ENCODE measurements at regions not wholly inside any gene's neighbourhood (a gene's known extent, or its start where the extent isn't known, plus 50 kb on each side); places are given as distances from the start of the nearest gene placed in this dataset.

DNA sequence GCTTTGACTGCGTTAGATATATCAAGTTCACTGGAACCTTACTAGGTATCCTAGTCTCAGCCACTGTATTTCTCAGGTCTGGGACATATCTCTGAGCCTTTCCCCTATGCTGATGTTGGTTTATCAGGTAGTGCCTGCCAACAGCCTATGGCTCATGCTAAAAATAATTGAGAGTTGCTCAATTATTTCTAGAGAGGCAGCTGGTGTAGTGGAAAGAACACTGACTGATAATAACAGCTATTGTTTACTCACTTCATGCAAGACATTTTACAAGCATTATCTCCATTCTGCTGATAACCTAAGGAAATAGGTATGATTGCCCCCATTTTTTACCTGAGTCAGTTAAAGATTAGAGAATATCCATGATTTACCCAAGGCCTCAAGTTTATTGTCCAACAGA lies 231.4 kb downstream of the LRRN1 start:
- no peaks in the 10 kb centered on the region for H3K9me3 ChIP-seq (ENCODE audit: control insufficient read depth, insufficient read depth, low read length)
- H3K36me3 ChIP-seq (ENCODE audit: control insufficient read depth, insufficient read depth, low read length) = no peaks in the 10 kb centered on the region
- no peak overlapping the region for H3K4me3 ChIP-seq (ENCODE audit: low read depth, low read length)
- H3K4me1 ChIP-seq (ENCODE audit: control insufficient read depth, insufficient read depth, low read length) = no peaks in the 10 kb centered on the region
- no peaks in the 10 kb centered on the region for H3K27me3 ChIP-seq (ENCODE audit: control insufficient read depth, insufficient read depth, low read length)
- H3K9ac ChIP-seq (ENCODE audit: low read depth, low read length) = no peak overlapping the region

GRCh38 chr3:4033296-4033695 lies 234.1 kb downstream of the LRRN1 start:
- no peak overlapping the region for H3K4me3 ChIP-seq (ENCODE audit: low read depth, low read length)
- H3K27me3 ChIP-seq (ENCODE audit: control insufficient read depth, insufficient read depth, low read length) = no peaks in the 10 kb centered on the region
- no peak overlapping the region for H3K9ac ChIP-seq (ENCODE audit: low read depth, low read length)
- no peaks in the 10 kb centered on the region for H3K4me1 ChIP-seq (ENCODE audit: control insufficient read depth, insufficient read depth, low read length)
- no peaks in the 10 kb centered on the region for H3K36me3 ChIP-seq (ENCODE audit: control insufficient read depth, insufficient read depth, low read length)
- no peaks in the 10 kb centered on the region for H3K9me3 ChIP-seq (ENCODE audit: control insufficient read depth, insufficient read depth, low read length)

- Histone ChIP-seq H3K9me3 (ENCODE audit: control insufficient read depth, insufficient read depth, low read length) (no peaks in the 10 kb centered on the region), H3K9ac (ENCODE audit: low read depth, low read length) (no peak overlapping the region), H3K4me1 (ENCODE audit: control insufficient read depth, insufficient read depth, low read length) (no peaks in the 10 kb centered on the region), H3K27me3 (ENCODE audit: control insufficient read depth, insufficient read depth, low read length) (no peaks in the 10 kb centered on the region), H3K36me3 (ENCODE audit: control insufficient read depth, insufficient read depth, low read length) (no peaks in the 10 kb centered on the region), H3K4me3 (ENCODE audit: low read depth, low read length) (no peak overlapping the region)
These were observed 236.8 kb downstream of the LRRN1 start for GRCh38 chr3:4036046-4036445.

- H3K4me1 ChIP-seq (ENCODE audit: control insufficient read depth, insufficient read depth, low read length) = no peaks in the 10 kb centered on the region
- H3K9ac ChIP-seq (ENCODE audit: low read depth, low read length) = no peak overlapping the region
- H3K9me3 ChIP-seq (ENCODE audit: control insufficient read depth, insufficient read depth, low read length) = no peaks in the 10 kb centered on the region
- H3K27me3 ChIP-seq (ENCODE audit: control insufficient read depth, insufficient read depth, low read length) = no peaks in the 10 kb centered on the region
- no peak overlapping the region for H3K4me3 ChIP-seq (ENCODE audit: low read depth, low read length)
- no peaks in the 10 kb centered on the region for H3K36me3 ChIP-seq (ENCODE audit: control insufficient read depth, insufficient read depth, low read length)
These were observed 239.1 kb downstream of the LRRN1 start for GRCh38 chr3:4038351-4038750.

DNA sequence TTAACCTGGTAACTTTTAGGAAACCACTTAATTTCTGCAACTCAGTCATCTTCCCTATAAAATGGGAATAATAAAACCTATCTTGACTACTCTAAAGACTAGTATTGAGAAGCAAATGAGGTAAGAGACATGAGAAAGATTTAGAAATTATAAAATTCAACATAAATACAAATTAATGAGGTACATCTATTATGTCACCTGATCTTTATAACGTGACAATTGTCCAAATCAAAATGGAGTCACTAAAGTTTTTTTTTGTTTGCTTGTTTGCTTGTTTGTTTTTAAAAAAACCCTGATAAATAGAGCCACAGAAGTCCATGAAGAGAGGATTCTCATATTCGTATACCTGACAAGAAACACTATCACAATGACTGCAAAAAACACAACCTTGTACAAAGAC lies 242.8 kb downstream of the LRRN1 start:
- Histone ChIP-seq H3K27me3 (ENCODE audit: control insufficient read depth, insufficient read depth, low read length) (no peaks in the 10 kb centered on the region), H3K9me3 (ENCODE audit: control insufficient read depth, insufficient read depth, low read length) (no peaks in the 10 kb centered on the region), H3K4me3 (ENCODE audit: low read depth, low read length) (no peak overlapping the region), H3K36me3 (ENCODE audit: control insufficient read depth, insufficient read depth, low read length) (no peaks in the 10 kb centered on the region), H3K4me1 (ENCODE audit: control insufficient read depth, insufficient read depth, low read length) (no peaks in the 10 kb centered on the region), H3K9ac (ENCODE audit: low read depth, low read length) (no peak overlapping the region)

DNA sequence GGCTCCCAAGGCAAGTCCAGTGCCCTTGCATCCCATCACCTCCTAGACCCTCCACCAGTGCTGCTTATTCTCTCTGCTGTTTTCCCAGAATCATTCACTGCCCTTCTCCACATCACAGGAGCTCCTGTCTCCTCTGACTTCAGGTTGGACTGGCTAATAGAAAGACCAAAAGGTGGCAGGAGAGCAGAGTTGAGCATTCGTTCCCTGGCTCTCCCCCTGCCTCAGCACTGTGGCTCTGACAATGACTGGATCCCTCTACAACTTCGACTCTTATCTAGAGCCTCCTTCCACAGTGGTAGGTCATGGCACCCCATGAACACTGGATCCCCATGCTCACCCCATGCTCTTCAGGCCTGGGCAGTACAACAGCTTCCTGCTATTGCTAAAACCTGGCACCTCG lies 243.6 kb downstream of the LRRN1 start:
- H3K27me3 ChIP-seq (ENCODE audit: control insufficient read depth, insufficient read depth, low read length) = no peaks in the 10 kb centered on the region
- no peak overlapping the region for H3K4me3 ChIP-seq (ENCODE audit: low read depth, low read length)

GRCh38 chr3:4043867-4044575 lies 244.8 kb downstream of the LRRN1 start:
- Histone ChIP-seq H3K27me3 (ENCODE audit: control insufficient read depth, insufficient read depth, low read length) (no peaks in the 10 kb centered on the region), H3K4me3 (ENCODE audit: low read depth, low read length) (no peak overlapping the region)

More for the DNA sequence above, 243.6 kb downstream of the LRRN1 start:
- Histone ChIP-seq H3K4me1 (ENCODE audit: control insufficient read depth, insufficient read depth, low read length) (no peaks in the 10 kb centered on the region), H3K9me3 (ENCODE audit: control insufficient read depth, insufficient read depth, low read length) (no peaks in the 10 kb centered on the region), H3K9ac (ENCODE audit: low read depth, low read length) (no peak overlapping the region), H3K36me3 (ENCODE audit: control insufficient read depth, insufficient read depth, low read length) (no peaks in the 10 kb centered on the region)

GRCh38 chr3:4044619-4045018 lies 245.4 kb downstream of the LRRN1 start:
- Histone ChIP-seq H3K4me1 (ENCODE audit: control insufficient read depth, insufficient read depth, low read length) (no peaks in the 10 kb centered on the region), H3K4me3 (ENCODE audit: low read depth, low read length) (no peak overlapping the region), H3K9me3 (ENCODE audit: control insufficient read depth, insufficient read depth, low read length) (no peaks in the 10 kb centered on the region), H3K36me3 (ENCODE audit: control insufficient read depth, insufficient read depth, low read length) (no peaks in the 10 kb centered on the region), H3K9ac (ENCODE audit: low read depth, low read length) (no peak overlapping the region), H3K27me3 (ENCODE audit: control insufficient read depth, insufficient read depth, low read length) (no peaks in the 10 kb centered on the region)

More at GRCh38 chr3:4043867-4044575, 244.8 kb downstream of the LRRN1 start:
- no peaks in the 10 kb centered on the region for H3K9me3 ChIP-seq (ENCODE audit: control insufficient read depth, insufficient read depth, low read length)
- no peaks in the 10 kb centered on the region for H3K36me3 ChIP-seq (ENCODE audit: control insufficient read depth, insufficient read depth, low read length)
- no peak overlapping the region for H3K9ac ChIP-seq (ENCODE audit: low read depth, low read length)
- no peaks in the 10 kb centered on the region for H3K4me1 ChIP-seq (ENCODE audit: control insufficient read depth, insufficient read depth, low read length)

DNA sequence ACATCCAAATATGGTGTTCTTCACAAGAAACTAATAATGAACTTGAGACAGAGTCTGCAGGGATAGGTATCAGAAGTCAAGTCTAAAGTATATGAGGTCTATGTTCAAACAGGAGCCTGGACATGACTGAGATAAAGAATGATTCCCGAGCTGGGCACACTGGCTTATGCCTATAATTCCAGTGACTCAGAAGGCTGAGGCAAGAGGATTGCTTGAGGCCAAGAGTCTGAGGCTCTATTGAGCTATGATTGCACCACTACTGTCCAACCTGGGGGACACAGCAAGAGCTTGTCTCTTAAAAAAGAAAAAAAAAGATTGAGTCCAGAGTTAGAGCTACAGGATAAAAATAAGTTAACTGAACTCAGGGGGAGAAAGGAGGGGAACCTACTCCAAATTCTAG lies 246.5 kb downstream of the LRRN1 start:
- no peaks in the 10 kb centered on the region for H3K27me3 ChIP-seq (ENCODE audit: control insufficient read depth, insufficient read depth, low read length)
- no peak overlapping the region for H3K9ac ChIP-seq (ENCODE audit: low read depth, low read length)
- H3K4me3 ChIP-seq (ENCODE audit: low read depth, low read length) = no peak overlapping the region
- H3K9me3 ChIP-seq (ENCODE audit: control insufficient read depth, insufficient read depth, low read length) = no peaks in the 10 kb centered on the region
- no peaks in the 10 kb centered on the region for H3K4me1 ChIP-seq (ENCODE audit: control insufficient read depth, insufficient read depth, low read length)
- no peaks in the 10 kb centered on the region for H3K36me3 ChIP-seq (ENCODE audit: control insufficient read depth, insufficient read depth, low read length)

- no peaks in the 10 kb centered on the region for H3K27me3 ChIP-seq (ENCODE audit: control insufficient read depth, insufficient read depth, low read length)
- H3K9ac ChIP-seq (ENCODE audit: low read depth, low read length) = no peak overlapping the region
- H3K36me3 ChIP-seq (ENCODE audit: control insufficient read depth, insufficient read depth, low read length) = no peaks in the 10 kb centered on the region
- no peaks in the 10 kb centered on the region for H3K4me1 ChIP-seq (ENCODE audit: control insufficient read depth, insufficient read depth, low read length)
- no peak overlapping the region for H3K4me3 ChIP-seq (ENCODE audit: low read depth, low read length)
- H3K9me3 ChIP-seq (ENCODE audit: control insufficient read depth, insufficient read depth, low read length) = no peaks in the 10 kb centered on the region
These were observed 248.1 kb downstream of the LRRN1 start for GRCh38 chr3:4047366-4047765.

DNA sequence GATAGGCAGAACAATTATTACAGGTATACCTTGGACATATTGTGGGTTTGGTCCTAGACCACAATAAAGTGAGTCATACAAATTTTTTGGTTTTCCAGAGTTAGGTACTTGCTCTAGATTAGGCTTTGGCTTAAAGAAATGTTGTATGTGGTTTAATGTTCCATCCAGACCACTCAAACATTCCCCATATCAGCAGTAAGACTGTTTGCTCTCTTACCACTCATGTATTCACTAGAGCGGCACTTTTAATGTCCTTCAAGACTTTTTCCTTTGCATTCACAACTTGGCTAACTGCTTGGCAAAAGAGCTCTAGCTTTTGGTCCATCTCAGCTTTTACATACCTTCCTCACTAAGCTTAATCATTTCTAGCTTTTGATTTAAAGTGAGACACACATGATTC lies 250.5 kb upstream of the SETMAR start:
- Histone ChIP-seq H3K27me3 (ENCODE audit: control insufficient read depth, insufficient read depth, low read length) (no peaks in the 10 kb centered on the region), H3K9ac (ENCODE audit: low read depth, low read length) (no peak overlapping the region), H3K9me3 (ENCODE audit: control insufficient read depth, insufficient read depth, low read length) (no peaks in the 10 kb centered on the region), H3K4me1 (ENCODE audit: control insufficient read depth, insufficient read depth, low read length) (no peaks in the 10 kb centered on the region), H3K36me3 (ENCODE audit: control insufficient read depth, insufficient read depth, low read length) (no peaks in the 10 kb centered on the region), H3K4me3 (ENCODE audit: low read depth, low read length) (no peak overlapping the region)

DNA sequence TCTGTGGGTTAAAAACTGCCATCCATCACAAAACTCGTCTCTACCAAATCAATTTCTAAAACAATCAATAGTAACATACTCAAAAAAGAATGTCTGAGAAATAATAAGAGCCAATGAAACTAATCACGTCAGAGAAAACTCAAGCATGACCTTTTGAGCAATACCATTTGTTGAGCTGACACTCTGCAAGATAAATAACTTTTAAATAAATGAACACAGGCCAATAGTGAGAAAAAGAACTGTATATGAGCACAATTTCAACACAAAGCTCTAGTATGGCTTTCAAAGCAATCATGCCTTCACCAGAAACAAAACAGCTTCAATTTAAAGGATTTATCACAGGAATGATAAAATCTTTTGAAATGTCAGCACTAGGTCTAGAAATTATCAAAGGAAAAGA lies 249.2 kb upstream of the SETMAR start:
- Histone ChIP-seq H3K27me3 (ENCODE audit: control insufficient read depth, insufficient read depth, low read length) (no peaks in the 10 kb centered on the region), H3K4me1 (ENCODE audit: control insufficient read depth, insufficient read depth, low read length) (no peaks in the 10 kb centered on the region), H3K4me3 (ENCODE audit: low read depth, low read length) (no peak overlapping the region), H3K9ac (ENCODE audit: low read depth, low read length) (no peak overlapping the region), H3K36me3 (ENCODE audit: control insufficient read depth, insufficient read depth, low read length) (no peaks in the 10 kb centered on the region), H3K9me3 (ENCODE audit: control insufficient read depth, insufficient read depth, low read length) (no peaks in the 10 kb centered on the region)

All from iPS-15b (cell line).